Right hindlimb (tissue), 1 donor: ENCODE measurements at regions not wholly inside any gene's neighbourhood (a gene's known extent, or its start where the extent isn't known, plus 50 kb on each side); places are given as distances from the start of the nearest gene placed in this dataset.

Experiments
- DNase-seq: peaks from one replicate; pipeline ENCODE4 v3.0.0-alpha.2; 2018

DNA sequence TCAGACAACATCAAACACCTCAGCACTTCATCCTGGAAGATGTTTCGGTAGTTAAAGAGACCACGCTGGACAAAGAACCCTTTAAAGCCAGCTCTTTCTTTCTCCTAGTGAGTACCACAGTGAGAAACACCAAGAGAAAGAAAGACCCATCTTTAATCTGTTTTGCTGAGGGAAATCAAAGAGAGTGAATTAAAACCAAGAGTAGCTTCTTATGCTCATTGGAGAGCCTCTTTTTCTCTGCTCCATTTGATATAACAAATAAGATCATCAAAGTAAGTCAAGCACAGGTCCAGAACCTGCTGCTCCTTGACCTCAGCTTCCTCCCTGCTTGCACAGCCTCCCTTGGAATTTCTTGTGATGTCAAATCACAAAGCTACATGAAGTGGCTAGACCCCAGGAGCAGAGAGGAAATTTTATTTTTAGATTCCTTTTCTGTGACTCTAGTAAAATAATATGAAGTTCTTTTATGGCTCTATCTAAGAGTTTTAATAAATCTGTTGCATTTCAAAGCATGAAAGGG lies 436.4 kb downstream of the C3orf38 start:
- DNase-seq: no peak

DNA sequence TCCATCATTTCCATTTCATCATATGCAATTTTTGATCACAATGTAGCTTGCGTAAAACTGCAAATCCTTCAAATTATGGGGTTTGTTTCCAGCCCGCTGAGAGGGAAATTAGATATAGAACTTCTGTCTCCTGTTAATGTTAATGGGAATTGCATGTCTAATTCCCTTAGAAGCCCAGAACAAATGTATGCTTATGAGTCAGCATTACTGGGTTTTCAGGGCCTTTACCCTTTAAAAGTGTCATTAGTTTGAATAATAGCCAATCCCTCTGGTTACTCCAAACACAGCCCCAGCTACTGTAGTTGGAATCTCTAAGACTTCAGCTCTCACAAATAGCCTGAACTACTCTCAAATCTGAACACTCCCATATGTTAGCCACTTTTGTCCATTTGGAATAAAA lies 439.4 kb downstream of the C3orf38 start:
- no peak for DNase-seq

DNA sequence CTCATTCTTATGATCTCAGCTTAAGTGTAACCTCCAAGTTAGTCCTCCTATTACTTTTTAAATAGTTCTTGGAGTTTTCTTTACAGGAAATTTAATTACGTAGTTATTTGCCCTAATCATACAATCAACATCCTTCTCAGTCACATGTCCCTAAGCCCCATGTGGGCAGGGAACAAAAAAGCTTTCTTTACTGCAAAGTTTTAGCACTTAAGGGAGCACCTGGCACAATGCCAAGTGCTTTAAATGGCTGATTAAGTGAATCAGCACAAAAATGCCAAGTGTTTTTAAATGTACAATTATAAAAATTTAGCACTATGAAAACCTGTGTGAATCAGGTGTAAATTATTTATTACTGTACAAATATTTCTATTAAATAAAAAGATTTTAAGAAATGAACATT lies 445.3 kb downstream of the C3orf38 start:
- no peak for DNase-seq

DNA sequence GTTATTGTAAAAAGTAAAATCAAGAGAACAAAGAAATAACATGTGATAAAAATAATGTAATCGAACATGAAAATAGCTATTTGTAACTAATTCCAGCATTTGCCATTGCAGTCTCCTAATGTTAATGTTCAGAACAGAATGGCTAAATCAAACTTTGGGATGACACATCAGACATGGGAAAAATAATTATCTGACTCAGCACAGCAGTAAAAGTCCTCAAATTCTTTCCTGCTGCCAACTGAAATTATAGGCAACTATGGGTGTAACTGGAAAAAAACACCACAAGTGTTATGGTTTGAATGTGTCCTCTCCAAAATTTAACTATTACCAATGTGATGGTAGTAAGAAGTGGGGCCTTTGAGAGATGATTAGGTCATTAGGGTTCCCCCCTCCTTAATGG lies 446.7 kb downstream of the C3orf38 start:
- no peak for DNase-seq

DNA sequence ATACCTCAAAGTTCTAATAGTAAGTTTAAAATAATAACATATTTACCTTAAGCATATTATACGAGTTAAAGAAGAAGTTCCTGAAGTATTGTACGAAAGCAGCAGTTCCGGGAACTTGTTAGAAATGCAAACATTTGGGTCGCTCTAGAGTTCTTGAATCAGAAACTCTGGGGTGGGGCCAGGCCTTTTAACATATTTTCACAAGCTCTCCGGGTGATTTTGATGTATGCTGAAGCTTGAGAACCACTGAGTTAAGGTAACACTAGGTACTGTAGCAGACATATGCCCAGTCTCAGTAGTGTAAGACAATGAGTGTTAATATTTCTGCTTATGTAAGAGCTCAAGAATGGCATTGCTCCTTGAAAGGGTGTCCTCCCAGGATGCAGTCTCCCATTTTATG lies 461.1 kb downstream of the C3orf38 start:
- no peak for DNase-seq

DNA sequence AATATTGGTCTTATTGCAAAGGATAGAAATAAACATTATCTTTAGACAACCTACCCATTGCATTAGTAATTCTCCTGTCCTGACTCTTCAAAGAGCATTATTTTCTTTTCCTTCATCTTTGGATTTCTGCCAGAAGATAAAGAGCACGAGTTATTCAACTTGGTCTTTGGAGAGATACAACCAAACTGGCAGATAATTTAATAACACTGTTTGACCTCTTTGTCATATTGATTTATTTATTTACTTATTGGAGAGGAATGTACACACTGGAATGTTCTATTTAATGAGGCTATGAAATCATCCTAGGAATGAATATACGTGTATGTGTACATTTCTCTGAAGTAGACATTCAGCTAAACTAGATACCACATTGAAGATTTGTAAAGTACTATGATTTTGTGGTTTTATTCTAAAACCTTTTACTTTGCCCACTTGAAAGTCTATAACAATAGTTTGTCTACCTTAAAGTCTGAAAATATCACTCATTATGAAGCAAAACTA lies 462.1 kb downstream of the C3orf38 start:
- no peak for DNase-seq

DNA sequence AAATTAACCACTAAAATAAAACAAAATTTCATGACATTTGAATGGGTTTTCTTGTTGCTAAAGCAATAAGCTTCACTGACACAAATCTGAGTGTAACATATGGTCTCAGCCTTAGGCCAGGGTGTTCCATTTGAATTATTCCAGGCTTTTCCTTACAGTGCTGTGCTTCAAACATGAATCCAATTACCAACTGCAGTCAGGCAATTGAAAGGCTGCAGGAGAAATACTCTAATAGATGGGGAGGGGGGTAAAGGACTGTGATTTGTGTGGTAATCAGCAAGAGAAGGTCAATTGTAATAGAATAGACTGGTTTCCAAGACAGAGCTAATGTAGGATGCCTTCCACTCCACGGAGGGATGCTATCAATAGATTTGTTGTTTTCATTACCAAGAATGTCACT lies 466.7 kb downstream of the C3orf38 start:
- no peak for DNase-seq

DNA sequence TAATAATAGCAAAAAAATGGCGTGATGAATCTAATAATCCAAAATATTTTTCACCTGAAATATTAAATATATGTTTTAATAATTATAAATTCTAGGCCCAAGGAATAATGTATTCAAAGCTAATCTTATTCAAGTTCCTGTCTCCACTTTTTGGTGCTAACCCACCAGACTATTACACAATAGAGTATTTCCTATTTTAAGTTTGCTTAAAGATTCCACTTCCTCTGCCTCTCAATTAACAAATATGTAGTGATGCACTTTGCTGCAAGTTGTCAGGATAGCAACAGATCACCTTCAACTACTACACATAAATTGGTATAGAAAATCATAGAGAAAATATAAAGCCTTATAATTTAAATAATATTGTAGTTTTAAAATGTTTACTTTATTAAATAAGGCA lies 467.5 kb downstream of the C3orf38 start:
- no peak for DNase-seq

DNA sequence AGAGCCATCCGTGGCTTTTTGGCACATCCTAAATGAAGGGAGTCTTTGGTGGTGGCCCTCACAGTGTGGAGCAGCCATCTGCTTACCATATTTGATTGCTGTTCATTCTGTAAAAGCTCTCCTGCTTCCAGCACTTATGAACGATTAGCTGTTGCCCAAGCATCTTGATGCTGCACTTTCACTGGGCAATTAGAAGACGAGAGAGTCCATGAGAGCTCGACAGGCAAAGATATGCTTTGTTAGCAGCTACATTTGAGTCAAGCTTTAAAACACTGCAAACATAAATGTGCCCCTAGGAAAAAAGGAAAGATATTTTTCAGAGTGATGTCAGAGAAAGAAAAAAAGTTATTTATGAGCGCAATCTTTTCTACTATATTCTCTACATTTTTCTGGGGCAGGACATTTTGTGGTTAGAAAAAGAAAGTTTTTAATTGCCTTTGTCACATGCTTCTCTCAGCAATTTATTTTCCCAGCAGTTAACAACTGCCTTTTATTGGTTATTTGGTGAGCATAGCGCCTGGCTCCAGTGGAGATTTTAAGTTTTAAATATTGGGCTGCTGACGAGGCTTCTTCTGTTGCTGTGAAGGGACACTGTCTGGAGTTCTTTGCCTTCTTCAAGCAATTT lies 468.4 kb downstream of the C3orf38 start:
- DNase-seq: no peak

DNA sequence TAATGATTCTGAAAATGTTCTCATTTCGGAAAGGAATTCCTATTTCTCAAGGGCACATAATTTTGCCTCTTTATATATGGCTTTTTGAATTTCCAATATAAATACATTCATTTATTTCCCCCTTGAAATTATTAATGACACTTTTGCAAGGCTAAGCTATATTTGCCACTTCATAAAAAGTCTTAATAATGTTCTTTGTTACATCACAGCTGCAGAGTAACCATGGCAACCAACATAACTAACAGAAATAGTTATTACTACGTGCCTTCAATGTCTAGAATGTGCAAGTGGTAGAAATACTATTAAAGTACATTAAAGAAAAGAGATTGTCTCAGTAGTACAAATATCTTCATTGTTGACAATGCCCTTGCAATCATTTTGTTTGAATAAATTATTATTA lies 471.8 kb downstream of the C3orf38 start:
- no peak for DNase-seq

DNA sequence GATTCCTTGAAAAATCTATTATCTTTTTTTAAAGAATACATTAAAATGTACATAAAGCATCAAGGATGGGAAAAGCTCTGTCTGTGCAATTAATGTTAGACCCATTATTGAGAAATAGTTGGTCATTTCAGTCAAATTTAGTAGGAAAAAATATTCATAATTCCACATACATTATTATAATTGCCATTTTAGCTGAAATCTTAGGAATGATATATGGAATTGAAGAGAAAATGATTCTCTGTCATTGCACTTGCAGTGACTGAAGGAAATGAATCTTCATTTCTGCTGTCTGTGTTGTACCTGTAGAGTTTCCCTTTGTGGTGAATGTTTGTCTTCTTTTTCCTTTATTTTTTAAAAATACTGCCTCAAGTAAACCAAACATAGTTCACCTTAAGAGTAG lies 473.9 kb downstream of the C3orf38 start:
- DNase-seq: no peak

DNA sequence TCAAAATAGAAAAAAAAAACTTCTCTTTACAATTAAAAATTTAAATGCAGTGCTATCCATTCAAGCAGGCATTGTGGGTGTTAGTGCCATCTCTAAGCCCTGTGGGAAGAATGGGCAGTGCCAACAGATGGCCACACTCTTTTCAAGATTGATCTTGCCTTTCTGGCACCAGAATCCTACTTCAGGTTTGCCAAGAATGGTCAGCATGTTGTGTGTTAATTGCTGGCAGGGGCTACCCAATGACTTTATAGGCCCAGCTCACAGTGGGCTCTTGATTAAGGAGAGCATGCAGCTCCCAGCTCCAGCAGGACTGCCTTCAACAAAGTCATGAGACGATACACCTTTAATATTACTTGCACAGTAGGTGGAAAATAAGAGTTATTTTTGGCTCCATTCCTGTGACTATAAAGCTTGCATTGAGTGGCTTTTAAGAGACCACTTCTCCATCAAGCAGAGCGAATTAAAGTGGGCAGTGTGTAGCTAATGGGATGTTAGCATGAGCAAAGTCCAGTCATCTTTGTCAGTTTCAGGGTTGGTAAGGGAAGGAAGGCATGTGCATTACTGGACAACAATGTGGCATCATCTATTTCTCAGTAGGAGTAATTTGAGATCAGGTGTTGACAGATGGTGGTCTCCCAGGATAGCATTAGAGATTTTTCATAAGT lies 476.8 kb downstream of the C3orf38 start:
- DNase-seq: no peak

DNA sequence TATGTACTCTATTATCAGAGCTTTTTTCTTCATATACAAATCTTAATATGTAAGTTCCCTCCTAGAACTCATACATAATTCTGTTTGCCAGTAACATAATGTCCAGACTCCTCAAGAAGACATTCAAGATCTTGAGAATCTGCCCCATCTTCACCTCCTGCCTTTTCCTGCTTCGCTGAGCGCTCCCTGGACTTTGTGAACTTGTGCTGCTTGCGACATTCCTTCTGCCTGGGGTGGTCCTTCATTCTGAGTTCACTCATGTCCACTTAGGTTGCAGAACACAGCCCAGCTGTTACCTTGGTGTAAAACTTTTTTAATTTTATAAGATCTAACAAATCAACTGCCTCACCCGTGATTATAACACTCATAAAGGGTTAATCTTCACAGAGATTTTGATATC lies 478.5 kb upstream of the EPHA3 start:
- no peak for DNase-seq

DNA sequence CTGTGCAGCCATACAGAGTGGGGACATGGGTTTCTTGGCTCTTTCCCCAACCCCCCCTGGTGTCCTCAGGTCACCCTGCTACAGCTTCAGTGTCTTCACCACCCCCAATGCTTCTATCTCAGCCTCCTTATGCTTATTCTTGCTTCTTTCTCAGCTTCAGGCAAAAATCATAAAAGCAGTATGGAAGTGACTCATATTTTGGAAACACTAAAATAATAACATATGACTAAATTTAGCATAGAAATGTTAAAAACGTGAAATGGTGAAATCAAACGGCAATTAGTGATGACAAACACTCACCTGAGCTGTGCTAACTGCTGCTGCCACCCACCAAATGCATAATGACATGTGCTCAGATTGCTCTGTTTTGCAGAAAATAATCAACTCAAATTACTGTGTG lies 475.2 kb upstream of the EPHA3 start:
- DNase-seq: no peak

DNA sequence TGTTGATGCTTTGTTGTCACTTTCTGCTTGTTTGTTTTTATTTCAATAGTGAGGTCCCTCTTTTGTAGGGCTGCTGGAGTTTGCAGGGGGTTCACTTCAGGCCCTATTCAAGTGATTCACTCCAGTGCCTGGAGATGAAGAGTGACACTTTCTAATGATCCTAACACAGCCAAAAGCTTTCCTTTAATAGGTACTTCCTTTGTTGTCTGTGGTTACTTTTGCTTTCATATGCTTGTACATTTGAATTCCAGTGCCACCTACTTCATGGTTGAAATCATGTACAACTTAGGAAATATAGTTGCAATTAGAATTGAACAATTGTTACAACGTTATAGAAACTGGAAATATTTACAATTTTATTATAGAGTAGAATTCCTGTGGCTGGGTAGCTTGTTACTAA lies 466.8 kb upstream of the EPHA3 start:
- DNase-seq: no peak

DNA sequence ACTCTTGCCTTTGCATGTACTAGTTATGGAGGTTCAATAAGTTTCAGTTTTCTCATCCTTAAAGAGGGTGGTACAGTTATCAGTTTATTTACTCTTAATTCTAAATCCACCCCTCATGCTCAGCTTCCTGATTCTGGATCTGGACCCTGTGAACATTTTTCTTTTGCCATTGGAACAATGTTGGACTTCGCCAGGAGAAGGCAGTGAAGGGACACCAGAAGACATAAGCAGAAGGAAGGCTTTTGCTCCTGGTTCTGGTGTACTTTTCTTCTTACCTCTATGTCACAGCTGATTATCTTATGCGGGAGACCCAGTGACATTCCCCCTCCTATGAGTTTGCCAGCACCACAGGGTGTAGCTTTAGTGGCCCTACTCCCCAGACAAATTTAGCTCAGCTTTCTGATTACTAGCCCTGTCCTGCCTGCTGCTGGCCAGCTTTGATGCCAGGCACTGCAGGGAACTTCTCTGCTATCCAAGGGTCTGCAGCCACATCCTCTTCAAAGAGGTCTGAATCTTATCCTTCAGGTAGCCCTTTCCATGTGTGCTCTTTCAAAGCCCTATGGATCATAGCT lies 466.3 kb upstream of the EPHA3 start:
- DNase-seq: no peak

DNA sequence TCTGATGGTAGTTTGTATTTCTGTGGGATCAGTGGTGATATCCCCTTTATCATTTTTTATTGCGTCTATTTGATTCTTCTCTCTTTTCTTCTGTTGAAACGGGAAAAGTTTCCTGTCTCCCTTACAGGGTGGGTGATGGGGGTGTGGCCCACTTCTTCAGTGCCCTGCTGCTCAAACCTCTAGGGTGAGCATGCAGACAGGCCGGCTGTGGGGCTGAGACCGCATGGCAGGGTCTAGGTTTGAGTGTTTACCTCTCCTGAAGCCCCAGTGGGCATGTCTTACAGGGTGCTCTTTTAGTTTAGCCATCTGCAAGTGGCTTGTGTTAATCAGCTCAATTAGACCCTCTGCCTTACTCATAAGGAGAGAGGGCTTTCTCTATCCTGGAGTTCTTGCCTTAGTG lies 450.0 kb upstream of the EPHA3 start:
- DNase-seq: no peak

DNA sequence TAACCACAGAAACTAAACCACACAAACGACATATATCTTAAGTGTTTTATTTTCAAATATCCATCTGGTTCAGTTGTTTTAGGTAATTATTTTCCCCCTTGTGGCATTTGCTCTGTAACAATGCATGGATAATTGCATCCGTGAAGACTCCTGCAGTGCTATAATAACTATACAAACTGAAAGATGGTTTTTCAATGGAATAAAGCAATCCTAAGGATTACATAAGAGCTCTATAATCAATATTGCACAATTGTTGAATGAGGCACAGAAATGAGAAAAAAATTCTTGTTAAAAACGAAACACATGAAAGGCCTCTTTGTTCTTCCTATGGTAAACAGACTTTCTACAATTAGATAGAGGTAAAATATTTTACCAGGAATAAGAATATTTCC lies 446.0 kb upstream of the EPHA3 start:
- DNase-seq: no peak

DNA sequence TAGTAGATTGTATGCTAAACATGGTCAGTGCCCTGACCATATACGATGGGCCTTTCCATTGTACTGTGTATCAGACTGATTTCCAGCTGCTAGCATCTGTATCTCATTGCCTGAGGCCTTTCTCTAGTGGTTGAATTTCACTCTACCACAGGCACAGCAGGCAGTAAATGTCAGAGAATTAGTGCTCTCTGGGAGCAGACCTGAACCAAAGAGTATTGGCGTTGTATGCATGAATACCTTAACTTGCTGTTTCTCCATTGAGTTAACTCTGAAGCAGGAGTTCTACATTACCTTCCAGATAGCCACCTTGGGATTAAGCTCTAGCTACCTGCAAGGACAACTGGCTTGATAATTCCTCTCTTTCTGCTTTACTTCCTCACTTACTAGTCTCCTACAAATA lies 439.2 kb upstream of the EPHA3 start:
- no peak for DNase-seq

DNA sequence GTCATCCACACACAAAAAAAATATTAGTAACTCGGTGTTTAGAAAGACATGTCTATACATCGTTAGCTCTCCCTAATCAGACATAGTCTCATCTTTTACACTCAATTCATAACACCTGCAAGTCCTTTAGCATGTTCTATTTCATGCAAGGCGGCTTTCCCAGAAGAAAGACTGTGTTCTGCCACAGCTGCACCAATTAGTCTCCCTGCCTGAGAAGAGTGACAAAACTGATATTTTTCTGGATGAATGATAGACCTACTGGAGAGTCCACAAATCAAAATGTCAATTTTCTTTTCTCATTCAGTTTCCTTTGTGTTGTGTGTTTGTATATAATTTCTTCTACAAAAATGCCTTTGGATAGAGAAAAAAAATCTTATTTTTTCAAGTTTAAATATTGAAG lies 435.8 kb upstream of the EPHA3 start:
- DNase-seq: no peak

DNA sequence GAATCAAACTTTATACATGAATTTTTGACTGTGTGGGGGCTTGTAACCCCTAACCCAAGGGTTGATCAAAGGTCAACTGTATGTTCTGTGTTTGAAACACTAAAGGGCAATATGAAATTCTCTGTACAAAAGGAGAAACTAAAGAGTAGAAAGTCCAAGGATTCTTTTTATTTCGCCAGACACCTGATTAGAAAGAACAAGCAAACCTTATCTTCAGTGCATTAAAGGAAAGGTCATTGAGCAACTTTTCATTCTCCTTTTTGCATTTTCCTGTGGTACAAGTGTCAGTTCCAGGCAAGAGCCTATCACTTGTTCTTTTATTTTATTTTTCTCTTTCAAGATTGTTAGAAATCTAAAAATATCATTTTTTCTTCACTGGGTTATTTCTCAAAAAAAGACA lies 430.1 kb upstream of the EPHA3 start:
- DNase-seq: no peak

DNA sequence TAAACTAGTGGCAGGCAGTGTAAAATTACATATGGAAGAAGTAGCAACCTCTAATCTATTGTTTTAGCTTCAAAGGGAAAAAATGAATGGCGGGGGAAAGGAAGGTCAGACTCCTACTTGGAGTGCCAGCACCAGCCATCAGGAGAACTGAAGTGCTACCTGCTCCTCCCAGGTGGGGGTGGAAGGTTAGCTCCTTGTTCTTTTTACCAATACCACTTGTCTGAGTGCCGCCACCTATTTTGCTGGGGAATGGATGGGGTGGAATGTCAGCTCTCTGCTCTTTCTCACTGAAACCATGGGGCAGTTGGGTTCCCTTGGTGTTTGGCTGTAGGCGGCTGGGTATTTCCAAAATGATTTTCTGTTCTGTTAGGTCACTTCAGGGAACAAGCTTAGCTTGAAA lies 428.7 kb upstream of the EPHA3 start:
- DNase-seq: no peak

DNA sequence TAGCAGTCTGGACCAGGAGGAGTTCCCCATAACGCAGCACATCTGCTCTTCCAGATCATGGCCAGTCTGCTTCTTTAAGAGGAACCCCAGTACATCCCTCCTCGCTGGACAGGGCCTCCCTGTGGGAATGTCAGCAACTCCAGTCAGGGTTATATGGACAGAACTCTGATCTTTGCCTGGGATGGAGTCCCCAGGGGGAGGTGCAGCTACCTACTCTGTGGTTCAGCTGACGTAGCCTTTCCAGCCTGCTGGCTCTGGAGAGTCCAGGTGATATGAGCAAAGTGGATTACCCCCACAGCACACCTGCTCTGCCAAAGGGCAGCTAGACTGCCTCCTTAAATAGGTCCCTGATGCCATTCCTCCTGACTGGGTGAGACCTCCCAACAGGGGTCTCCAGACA lies 417.1 kb upstream of the EPHA3 start:
- DNase-seq: no peak

DNA sequence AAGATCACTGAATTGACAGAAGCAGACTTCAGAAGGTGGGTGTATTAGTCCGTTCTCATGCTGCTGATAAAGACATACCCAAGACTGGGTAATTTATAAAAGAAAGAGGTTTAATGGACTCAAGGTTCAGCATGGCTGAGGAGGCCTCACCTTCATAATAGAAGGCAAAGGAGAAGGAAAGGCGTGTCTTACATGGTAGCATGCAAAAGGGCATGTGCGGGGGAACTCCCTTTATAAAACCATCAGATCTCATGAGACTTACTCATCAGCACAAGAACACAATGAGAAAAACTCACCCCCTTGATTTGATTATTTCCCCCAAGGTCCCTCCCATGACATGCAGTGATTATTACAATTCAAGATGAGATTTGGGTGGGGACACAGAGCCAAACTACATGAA lies 416.3 kb upstream of the EPHA3 start:
- no peak for DNase-seq
